GM23338 (cell line): ENCODE measurements at regions not wholly inside any gene's neighbourhood (a gene's known extent, or its start where the extent isn't known, plus 50 kb on each side); places are given as distances from the start of the nearest gene placed in this dataset.

ENCODE experiments used
- CTCF ChIP-seq, 2 experiments: fragments of 200-600 bp in 1 of 2; sonication (generic) in 1 of 2; conservative IDR thresholded peaks; 2 replicates each; pipeline versions ENCODE4 v1.5.1 to v1.6.1; 2016 to 2017; ENCODE audit warnings: antibody characterized with exemption in 2 of 2, low read depth in 2 of 2, mild to moderate bottlenecking in 2 of 2, moderate library complexity in 1 of 2
- EZH2 ChIP-seq: fragments of 200-600 bp; sonication (generic); IDR thresholded peaks from one replicate; pipeline ENCODE4 v1.8.0; 2017; ENCODE audit warnings: antibody characterized with exemption, mild to moderate bottlenecking, low read depth; ENCODE audit not compliant: unreplicated experiment
- JUNB ChIP-seq: IDR thresholded peaks from one replicate; pipeline ENCODE4 v1.6.1; 2016; ENCODE audit warnings: antibody characterized with exemption; ENCODE audit not compliant: unreplicated experiment
- POLR2AphosphoS5 ChIP-seq: IDR thresholded peaks from 2 replicates; pipeline ENCODE4 v1.6.1; 2016; ENCODE audit warnings: antibody characterized with exemption, low read depth
- REST ChIP-seq: IDR thresholded peaks from one replicate; pipeline ENCODE4 v1.6.1; 2018; ENCODE audit warnings: antibody characterized with exemption; ENCODE audit not compliant: unreplicated experiment
- ZNF462 ChIP-seq: fragments of 250-450 bp; sonication (Bioruptor Pico); IDR thresholded peaks from 2 replicates; pipeline ENCODE4 v1.5.0; 2020; ENCODE audit warnings: mild to moderate bottlenecking, moderate library complexity

GRCh38 chr14:100406505-100407131, 83.5 kb downstream of the SLC25A47 start:
- TF ChIP-seq CTCF (conservative IDR thresholded peaks at IDR 0.05; ENCODE audit: low read depth in 2 of 2) = no peak
- no peak for TF ChIP-seq REST
- TF ChIP-seq EZH2 = no peak
- no peak for TF ChIP-seq JUNB
- TF ChIP-seq POLR2AphosphoS5 = no peak
- no peak for TF ChIP-seq ZNF462 (CRISPR knock-in tag)
